D721Med (cell line): ENCODE measurements at regions not wholly inside any gene's neighbourhood (a gene's known extent, or its start where the extent isn't known, plus 50 kb on each side); places are given as distances from the start of the nearest gene placed in this dataset.

Experiments
- DNase-seq: peaks from one replicate; pipeline ENCODE4 v3.0.0; 2011; ENCODE audit warnings: low spot score; ENCODE audit not compliant: insufficient read length
- FAIRE-seq: peaks from 2 replicates; lab custom pipeline; 2011; peaks lifted over from hg19 to GRCh38; lab: Jason Lieb, UNC
- CTCF ChIP-seq: IDR thresholded peaks from 2 replicates; pipeline ENCODE4 v1.5.1; 2012; ENCODE audit warnings: mild to moderate bottlenecking, control low read depth; ENCODE audit not compliant: insufficient read depth; ENCODE audit errors: missing control alignments

GRCh38 chr10:109695988-109696387, 227.3 kb downstream of the XPNPEP1 start:
- no peak for FAIRE-seq
- DNase-seq: no peak
- no peak for TF ChIP-seq CTCF

DNA sequence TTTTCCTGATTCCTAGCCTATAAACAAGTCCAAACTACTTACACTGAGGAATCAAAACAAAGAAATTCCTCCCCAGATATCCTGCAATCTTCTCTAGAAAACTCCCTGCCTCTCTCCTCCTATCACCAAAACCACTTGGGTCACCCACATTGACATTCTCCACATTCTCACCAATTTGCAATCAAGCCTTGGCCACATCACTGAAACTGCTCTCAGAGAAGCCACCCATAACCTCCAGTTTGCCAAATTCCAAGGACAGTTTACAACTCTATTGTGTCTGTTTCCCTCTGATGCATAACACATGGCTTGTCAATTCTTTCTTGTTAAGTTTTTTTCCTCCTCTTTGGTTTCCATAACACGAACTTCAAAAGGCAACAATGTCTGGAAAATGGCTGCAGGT, 233.5 kb downstream of the XPNPEP1 start:
- DNase-seq (no peak), FAIRE-seq (no peak)
- no peak for TF ChIP-seq CTCF

DNA sequence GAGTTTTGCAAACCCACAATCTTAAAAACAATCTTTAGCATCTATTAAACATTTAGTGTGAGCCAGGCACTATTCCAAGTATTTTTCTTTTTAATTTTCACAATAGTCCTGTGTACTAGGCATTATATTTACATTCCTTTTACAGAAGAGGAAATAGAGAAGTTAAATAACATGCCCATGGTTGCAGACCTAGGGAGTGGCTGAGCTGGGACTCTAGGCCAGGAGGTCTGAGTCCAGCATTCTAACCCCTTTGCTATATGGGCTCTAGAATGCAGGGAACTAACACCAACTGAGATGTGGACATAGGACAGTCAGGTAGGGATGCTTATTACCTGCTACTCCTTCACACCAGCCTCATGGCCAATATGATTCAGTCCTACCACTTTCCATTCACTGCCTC, 243.8 kb downstream of the XPNPEP1 start:
- FAIRE-seq: no peak
- no peak for TF ChIP-seq CTCF
- DNase-seq: no peak

- DNase-seq (no peak), FAIRE-seq (no peak)
- no peak for TF ChIP-seq CTCF
Measured at GRCh38 chr10:109678857-109679256, 244.5 kb downstream of the XPNPEP1 start.

GRCh38 chr10:109676703-109677102, 246.6 kb downstream of the XPNPEP1 start:
- DNase-seq: no peak
- FAIRE-seq: no peak
- no peak for TF ChIP-seq CTCF

DNA sequence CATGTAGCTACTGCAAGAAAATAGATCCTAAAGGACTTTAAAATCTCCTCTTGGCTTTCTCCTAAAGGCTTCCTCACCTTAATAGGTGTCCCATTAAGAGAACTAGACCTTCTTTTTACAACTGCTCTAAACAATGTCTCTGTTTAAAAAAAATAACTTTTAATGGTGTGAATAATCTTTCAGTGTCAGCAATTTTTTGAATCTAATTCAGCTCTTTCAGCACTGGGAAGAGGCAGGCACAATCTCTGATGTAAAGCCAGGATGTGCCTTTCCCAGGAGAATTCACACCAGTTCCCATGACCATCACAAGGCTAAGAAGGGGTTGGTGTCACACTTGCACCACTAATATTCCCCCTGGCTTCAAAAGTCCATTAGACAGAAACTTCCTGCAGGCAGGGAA, 254.6 kb downstream of the XPNPEP1 start:
- FAIRE-seq (no peak), DNase-seq (no peak)
- TF ChIP-seq CTCF: no peak

- no peak for TF ChIP-seq CTCF
- FAIRE-seq (no peak), DNase-seq (no peak)
Measured at GRCh38 chr10:109668154-109668665, 255.1 kb downstream of the XPNPEP1 start.
